C4-2B (cell line): ENCODE measurements at regions not wholly inside any gene's neighbourhood (a gene's known extent, or its start where the extent isn't known, plus 50 kb on each side); places are given as distances from the start of the nearest gene placed in this dataset.

Source experiments
- H3K27ac ChIP-seq: fragments of 450-650 bp; 2 replicates; pipeline ENCODE4 v1.5.1; 2017
- ZFX ChIP-seq: fragments of 450-650 bp; IDR thresholded peaks from 2 replicates; pipeline ENCODE4 v1.6.1; 2017
- TF ChIP-seq, protein P1 (sequence below): fragments of 450-650 bp; conservative IDR thresholded peaks from 2 replicates; pipeline ENCODE4 v1.5.1; 2017; ENCODE audit warnings: mild to moderate bottlenecking

DNA sequence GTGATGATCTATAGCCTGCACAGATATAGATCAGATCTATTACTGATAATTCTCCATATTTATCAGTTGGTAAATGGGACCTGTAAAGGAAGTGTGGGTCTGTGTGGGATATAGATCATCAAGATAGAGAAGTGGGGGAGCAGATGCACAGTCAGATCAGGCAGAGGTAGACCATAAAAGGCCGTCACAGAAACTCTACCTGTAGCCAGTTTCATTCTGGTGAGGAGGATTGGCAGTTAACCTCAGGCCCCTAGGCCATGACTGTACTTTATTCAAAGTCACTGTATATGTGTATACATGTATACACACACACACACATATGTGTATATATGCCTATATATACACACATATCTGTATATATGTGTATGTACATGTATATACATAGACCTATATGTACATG, 69.1 kb downstream of the ADM start:
- no peak overlapping the region for H3K27ac ChIP-seq
- TF ChIP-seq, protein P1, sequence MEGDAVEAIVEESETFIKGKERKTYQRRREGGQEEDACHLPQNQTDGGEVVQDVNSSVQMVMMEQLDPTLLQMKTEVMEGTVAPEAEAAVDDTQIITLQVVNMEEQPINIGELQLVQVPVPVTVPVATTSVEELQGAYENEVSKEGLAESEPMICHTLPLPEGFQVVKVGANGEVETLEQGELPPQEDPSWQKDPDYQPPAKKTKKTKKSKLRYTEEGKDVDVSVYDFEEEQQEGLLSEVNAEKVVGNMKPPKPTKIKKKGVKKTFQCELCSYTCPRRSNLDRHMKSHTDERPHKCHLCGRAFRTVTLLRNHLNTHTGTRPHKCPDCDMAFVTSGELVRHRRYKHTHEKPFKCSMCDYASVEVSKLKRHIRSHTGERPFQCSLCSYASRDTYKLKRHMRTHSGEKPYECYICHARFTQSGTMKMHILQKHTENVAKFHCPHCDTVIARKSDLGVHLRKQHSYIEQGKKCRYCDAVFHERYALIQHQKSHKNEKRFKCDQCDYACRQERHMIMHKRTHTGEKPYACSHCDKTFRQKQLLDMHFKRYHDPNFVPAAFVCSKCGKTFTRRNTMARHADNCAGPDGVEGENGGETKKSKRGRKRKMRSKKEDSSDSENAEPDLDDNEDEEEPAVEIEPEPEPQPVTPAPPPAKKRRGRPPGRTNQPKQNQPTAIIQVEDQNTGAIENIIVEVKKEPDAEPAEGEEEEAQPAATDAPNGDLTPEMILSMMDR: no peak
- no peak for TF ChIP-seq ZFX

DNA sequence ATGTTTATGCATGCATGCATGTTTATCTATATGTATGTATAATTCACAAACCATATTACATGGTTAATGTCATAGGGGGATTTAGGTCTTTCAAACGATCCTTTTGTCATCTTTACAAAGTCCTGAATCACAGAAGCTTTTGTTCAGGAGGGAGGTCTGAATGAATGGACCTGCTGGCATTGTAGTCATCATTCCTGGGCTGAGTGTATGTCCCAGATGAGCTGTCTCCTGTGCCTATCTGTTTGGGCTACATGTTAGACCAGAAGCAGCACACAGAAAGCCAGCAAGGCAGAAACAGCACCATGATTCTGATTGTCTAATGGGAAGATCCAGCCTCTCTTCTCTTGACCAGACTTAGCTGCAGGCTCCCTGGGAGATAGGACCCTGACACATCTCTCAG, 69.5 kb downstream of the ADM start:
- no peak overlapping the region for H3K27ac ChIP-seq

DNA sequence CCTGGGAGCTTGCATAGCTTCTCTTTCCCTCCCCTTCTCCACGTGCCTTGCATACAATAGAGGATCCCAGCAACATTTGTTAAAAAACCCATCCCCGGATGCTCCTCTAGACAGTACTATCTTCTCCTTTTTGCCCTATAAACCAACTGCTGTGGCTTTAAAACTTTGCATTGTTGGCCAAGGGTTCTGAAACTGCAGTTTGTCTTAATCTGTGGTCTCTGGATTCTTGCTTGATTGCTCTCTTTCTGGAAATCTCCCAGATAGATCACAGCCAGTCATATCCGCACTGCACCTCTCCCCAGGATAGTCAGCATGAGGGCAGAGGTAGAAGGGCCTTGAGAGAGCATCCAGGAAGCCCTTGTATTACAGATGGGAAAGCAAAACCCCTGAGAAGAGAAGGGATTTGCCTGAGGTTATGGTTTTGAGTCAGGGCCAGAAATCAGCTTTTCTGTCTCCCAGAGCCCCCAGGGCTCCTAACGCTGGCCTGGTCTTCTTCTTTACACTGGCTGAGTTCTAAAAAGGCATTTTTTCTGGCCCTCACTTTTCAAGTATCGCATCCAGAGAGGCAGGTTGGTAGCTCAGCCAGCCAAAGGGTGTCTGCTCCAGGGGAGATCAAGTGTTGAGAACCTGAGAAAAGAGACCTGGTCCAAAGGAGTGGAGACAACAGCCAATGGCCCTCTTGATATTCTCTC, 70.6 kb downstream of the ADM start:
- no peak for TF ChIP-seq ZFX
- TF ChIP-seq, protein P1: no peak
- no peak overlapping the region for H3K27ac ChIP-seq

More for the DNA sequence above, 69.5 kb downstream of the ADM start:
- TF ChIP-seq ZFX: no peak
- TF ChIP-seq, protein P1: no peak

DNA sequence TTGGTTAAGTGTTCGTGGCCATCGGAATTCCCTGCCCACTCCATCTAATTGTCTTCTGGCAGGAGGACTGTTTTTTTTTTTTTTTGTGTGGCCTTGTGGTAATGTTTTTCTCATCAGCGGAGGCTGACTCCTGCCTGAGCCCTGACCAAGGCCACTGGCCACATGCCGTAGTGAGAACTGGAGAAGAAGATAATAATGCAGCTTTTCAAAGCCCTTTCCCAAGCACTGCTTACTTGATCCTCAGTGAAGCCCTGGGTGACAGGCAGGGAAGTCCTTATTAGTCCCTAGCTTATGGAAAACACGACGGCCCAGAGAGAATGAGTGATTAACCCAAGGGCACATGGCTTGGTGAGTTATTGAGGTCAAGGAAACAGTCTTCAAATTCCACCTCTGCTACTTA, 71.2 kb downstream of the ADM start:
- TF ChIP-seq, protein P1: no peak
- TF ChIP-seq ZFX: no peak
- H3K27ac ChIP-seq: no peak overlapping the region

DNA sequence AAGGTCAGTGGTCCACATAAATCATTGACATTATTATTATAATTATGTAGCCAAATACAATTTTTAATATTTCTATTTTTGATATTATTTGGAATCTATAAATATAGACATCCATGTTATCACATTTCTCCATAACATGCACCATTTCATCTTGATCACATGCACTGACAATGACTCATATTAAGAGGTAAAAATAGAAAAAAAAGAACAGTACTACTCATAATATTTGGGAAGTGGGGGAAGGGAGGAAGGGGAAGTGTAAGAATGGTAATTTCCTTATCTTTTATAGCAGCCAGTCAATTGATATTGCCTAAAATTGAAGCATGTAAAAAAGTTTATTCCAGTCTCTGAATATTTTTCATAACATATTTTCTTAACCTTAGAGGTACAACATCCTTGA, 72.3 kb downstream of the ADM start:
- no peak overlapping the region for H3K27ac ChIP-seq
- TF ChIP-seq, protein P1: no peak
- no peak for TF ChIP-seq ZFX

DNA sequence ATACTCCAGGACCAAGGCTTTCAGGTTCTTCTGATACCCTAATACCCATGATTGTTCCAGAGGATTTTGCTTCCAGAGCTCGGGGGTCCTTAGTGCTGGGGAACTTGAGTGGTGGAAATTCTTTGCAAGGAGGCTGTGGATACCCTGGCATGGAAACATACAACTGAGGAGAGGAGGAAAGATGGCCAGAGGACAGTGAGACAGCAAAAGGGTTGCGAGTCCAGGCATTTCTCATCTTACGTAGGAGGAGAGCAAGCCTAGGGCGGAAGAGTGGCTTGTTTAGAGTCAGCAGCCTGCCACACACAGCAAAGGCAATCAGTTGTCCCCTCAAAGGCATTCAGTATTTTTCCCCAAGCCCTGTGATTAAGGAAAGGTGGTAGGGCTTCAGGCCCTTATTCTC, 73.5 kb downstream of the ADM start:
- no peak overlapping the region for H3K27ac ChIP-seq
- TF ChIP-seq ZFX: no peak
- TF ChIP-seq, protein P1: no peak

DNA sequence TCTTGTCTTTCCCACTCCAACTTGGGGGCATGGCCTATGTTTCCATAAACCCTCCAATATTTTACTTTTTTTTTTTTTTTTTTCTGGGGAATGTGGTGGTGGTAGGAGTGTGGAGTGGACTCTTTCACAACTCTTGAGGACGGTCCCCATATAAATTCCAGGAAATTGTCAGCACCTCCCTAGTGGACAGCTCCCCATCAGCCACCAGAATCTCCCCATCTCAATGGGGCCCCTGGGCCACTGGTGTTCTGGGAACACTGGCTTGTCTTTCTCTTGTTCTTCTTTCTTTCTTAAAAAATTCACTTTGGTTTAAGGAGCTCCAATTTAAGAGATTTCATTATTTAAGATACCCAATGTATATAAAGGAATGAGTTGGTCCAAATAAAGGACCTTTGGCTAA, 74.1 kb downstream of the ADM start:
- H3K27ac ChIP-seq: no peak overlapping the region
- TF ChIP-seq ZFX: no peak
- TF ChIP-seq, protein P1: no peak
